GM19023 (cell line): ENCODE measurements at regions not wholly inside any gene's neighbourhood (a gene's known extent, or its start where the extent isn't known, plus 50 kb on each side); places are given as distances from the start of the nearest gene placed in this dataset.
"Not testable (repeated sequence)": the region's sequence is repeated elsewhere in the genome, so short reads cannot be mapped to it uniquely, and the experiment has no call there.

Source experiments
- ATAC-seq: cut with Tn5 transposase; IDR thresholded peaks from one replicate; pipeline ENCODE4 v1.9.1; 2021; ENCODE audit warnings: mild to moderate bottlenecking, moderate library complexity; ENCODE audit not compliant: unreplicated experiment

- not testable (repeated sequence) for ATAC-seq
Measured at GRCh38 chrX:65888150-65888549, 151.7 kb downstream of the VSIG4 start.

- ATAC-seq = no peak
Measured at GRCh38 chrX:65883556-65883955, 156.3 kb downstream of the VSIG4 start.

- no peak for ATAC-seq
Measured at GRCh38 chrX:65879977-65880799, 159.7 kb downstream of the VSIG4 start.

- no peak for ATAC-seq
Measured at GRCh38 chrX:65878456-65878855, 161.4 kb downstream of the VSIG4 start.

GRCh38 chrX:65877953-65878352 is 161.9 kb downstream of the VSIG4 start:
- no peak for ATAC-seq

- ATAC-seq = not testable (repeated sequence)
Measured at GRCh38 chrX:65875614-65876013, 164.3 kb downstream of the VSIG4 start.

- no peak for ATAC-seq
Measured at GRCh38 chrX:65874765-65875164, 165.1 kb downstream of the VSIG4 start.

GRCh38 chrX:65874110-65874509 is 165.8 kb downstream of the VSIG4 start:
- ATAC-seq = no peak

GRCh38 chrX:65873385-65873784 is 166.5 kb downstream of the VSIG4 start:
- no peak for ATAC-seq

GRCh38 chrX:65871671-65872311 is 168.1 kb downstream of the VSIG4 start:
- peak; percentile 80 for ATAC-seq

- not testable (repeated sequence) for ATAC-seq
Measured at GRCh38 chrX:65870544-65870943, 169.3 kb downstream of the VSIG4 start.

- ATAC-seq = no peak
Measured at GRCh38 chrX:65866773-65867172, 173.1 kb downstream of the VSIG4 start.

GRCh38 chrX:65866146-65866545 is 173.7 kb downstream of the VSIG4 start:
- peak; percentile 76 for ATAC-seq

GRCh38 chrX:65862638-65863037 is 177.2 kb downstream of the VSIG4 start:
- ATAC-seq = no peak

- ATAC-seq = no peak
Measured at GRCh38 chrX:65859299-65859698, 180.6 kb downstream of the VSIG4 start.

- not testable (repeated sequence) for ATAC-seq
Measured at GRCh38 chrX:65854437-65854836, 185.4 kb downstream of the VSIG4 start.

- ATAC-seq = not testable (repeated sequence)
Measured at GRCh38 chrX:65851306-65851705, 183.9 kb downstream of the MSN start.

- ATAC-seq = not testable (repeated sequence)
Measured at GRCh38 chrX:65850821-65851220, 183.4 kb downstream of the MSN start.

GRCh38 chrX:65846974-65847373 is 179.5 kb downstream of the MSN start:
- no peak for ATAC-seq

- no peak for ATAC-seq
Measured at GRCh38 chrX:65841263-65841662, 173.8 kb downstream of the MSN start.

- ATAC-seq = no peak
Measured at GRCh38 chrX:65838674-65839073, 171.2 kb downstream of the MSN start.

GRCh38 chrX:65837875-65838549 is 170.6 kb downstream of the MSN start:
- no peak for ATAC-seq
